HCT116 (cell line): ENCODE measurements at regions not wholly inside any gene's neighbourhood (a gene's known extent, or its start where the extent isn't known, plus 50 kb on each side); places are given as distances from the start of the nearest gene placed in this dataset.

Experiments used
- EZH2 ChIP-seq: fragments of 200-600 bp; sonication (generic); IDR thresholded peaks from 2 replicates; pipeline ENCODE4 v1.6.1; 2017; ENCODE audit warnings: antibody characterized with exemption, mixed run types
- EZH2phosphoT487 ChIP-seq: fragments of 200-600 bp; IDR thresholded peaks from 2 replicates; pipeline ENCODE4 v1.6.1; 2018; ENCODE audit warnings: antibody characterized with exemption, borderline replicate concordance
- POLR2AphosphoS5 ChIP-seq: IDR thresholded peaks from 2 replicates; pipeline ENCODE4 v1.6.1; 2011; ENCODE audit warnings: mild to moderate bottlenecking, low read depth, low read length, moderate library complexity
- TF ChIP-seq, protein P1 (sequence below), 3 experiments: fragments of 200-600 bp in 1 of 3; sonication (generic) in 1 of 3; IDR thresholded peaks in 2 of 3; conservative IDR thresholded peaks in 1 of 3; 2 replicates each; pipeline ENCODE4 v1.5.1; 2012 to 2017; ENCODE audit warnings: low read depth in 2 of 3, low read length in 2 of 3, antibody characterized with exemption in 1 of 3, borderline replicate concordance in 1 of 3, control low read depth in 1 of 3, mild to moderate bottlenecking in 1 of 3, mixed read lengths in 1 of 3, mixed run types in 1 of 3, moderate library complexity in 1 of 3; ENCODE audit not compliant: insufficient read depth in 1 of 3
- TF ChIP-seq, protein P2 (sequence below): IDR thresholded peaks from 2 replicates; pipeline ENCODE4 v1.6.1; 2012; ENCODE audit warnings: low read depth

DNA sequence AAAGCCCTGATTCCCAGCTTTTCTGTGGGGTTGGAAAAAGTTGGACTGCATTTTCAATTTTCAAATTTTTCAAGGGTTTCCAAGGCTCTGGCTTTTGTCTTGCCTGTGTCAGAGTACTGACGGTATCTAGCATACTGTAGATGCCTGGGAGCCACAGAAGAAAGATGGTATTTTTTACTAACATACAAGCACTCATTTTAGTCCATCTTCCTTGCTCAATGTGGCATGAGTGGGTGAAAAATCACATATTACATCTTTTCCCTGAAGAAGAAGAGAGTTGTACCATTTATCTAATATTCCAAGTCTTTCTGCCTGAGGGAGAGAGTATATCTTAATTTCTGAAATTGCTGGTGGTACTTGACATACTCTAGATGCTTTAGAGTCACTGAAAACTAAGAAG lies 738.6 kb upstream of the ADGRL3 start:
- TF ChIP-seq, protein P1, sequence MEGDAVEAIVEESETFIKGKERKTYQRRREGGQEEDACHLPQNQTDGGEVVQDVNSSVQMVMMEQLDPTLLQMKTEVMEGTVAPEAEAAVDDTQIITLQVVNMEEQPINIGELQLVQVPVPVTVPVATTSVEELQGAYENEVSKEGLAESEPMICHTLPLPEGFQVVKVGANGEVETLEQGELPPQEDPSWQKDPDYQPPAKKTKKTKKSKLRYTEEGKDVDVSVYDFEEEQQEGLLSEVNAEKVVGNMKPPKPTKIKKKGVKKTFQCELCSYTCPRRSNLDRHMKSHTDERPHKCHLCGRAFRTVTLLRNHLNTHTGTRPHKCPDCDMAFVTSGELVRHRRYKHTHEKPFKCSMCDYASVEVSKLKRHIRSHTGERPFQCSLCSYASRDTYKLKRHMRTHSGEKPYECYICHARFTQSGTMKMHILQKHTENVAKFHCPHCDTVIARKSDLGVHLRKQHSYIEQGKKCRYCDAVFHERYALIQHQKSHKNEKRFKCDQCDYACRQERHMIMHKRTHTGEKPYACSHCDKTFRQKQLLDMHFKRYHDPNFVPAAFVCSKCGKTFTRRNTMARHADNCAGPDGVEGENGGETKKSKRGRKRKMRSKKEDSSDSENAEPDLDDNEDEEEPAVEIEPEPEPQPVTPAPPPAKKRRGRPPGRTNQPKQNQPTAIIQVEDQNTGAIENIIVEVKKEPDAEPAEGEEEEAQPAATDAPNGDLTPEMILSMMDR (IDR thresholded peaks at IDR 0.05 in 2 of 3, conservative IDR thresholded peaks at IDR 0.05 in 1 of 3; ENCODE audit: borderline replicate concordance in 1 of 3, insufficient read depth in 1 of 3, low read depth in 2 of 3, low read length in 2 of 3), result no peak
- TF ChIP-seq POLR2AphosphoS5 (no peak), EZH2 (no peak), EZH2phosphoT487 (no peak)
- TF ChIP-seq, protein P2, sequence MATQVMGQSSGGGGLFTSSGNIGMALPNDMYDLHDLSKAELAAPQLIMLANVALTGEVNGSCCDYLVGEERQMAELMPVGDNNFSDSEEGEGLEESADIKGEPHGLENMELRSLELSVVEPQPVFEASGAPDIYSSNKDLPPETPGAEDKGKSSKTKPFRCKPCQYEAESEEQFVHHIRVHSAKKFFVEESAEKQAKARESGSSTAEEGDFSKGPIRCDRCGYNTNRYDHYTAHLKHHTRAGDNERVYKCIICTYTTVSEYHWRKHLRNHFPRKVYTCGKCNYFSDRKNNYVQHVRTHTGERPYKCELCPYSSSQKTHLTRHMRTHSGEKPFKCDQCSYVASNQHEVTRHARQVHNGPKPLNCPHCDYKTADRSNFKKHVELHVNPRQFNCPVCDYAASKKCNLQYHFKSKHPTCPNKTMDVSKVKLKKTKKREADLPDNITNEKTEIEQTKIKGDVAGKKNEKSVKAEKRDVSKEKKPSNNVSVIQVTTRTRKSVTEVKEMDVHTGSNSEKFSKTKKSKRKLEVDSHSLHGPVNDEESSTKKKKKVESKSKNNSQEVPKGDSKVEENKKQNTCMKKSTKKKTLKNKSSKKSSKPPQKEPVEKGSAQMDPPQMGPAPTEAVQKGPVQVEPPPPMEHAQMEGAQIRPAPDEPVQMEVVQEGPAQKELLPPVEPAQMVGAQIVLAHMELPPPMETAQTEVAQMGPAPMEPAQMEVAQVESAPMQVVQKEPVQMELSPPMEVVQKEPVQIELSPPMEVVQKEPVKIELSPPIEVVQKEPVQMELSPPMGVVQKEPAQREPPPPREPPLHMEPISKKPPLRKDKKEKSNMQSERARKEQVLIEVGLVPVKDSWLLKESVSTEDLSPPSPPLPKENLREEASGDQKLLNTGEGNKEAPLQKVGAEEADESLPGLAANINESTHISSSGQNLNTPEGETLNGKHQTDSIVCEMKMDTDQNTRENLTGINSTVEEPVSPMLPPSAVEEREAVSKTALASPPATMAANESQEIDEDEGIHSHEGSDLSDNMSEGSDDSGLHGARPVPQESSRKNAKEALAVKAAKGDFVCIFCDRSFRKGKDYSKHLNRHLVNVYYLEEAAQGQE, result no peak
